HEK293T (cell line): ENCODE measurements at regions not wholly inside any gene's neighbourhood (a gene's known extent, or its start where the extent isn't known, plus 50 kb on each side); places are given as distances from the start of the nearest gene placed in this dataset.

ENCODE experiments used
- CTCF ChIA-PET: fragments of 350-600 bp; formaldehyde crosslinking; extraction: SDS; loops from one replicate; lab custom pipeline; 2021; ENCODE audit warnings: antibody characterized with exemption, inconsistent platforms; lab: Yijun Ruan, JAX
- POLR2A ChIA-PET: fragments of 350-600 bp; formaldehyde crosslinking; extraction: SDS; loops from one replicate; lab custom pipeline; 2020; ENCODE audit warnings: antibody characterized with exemption, inconsistent platforms; lab: Yijun Ruan, JAX
- DNase-seq: peaks from one replicate; pipeline ENCODE4 v3.0.0; 2012; ENCODE audit warnings: mixed read lengths; ENCODE audit errors: extremely low spot score
- ARNT ChIP-seq: fragments of 450-650 bp; IDR thresholded peaks from 2 replicates; pipeline ENCODE4 v1.6.1; 2017; ENCODE audit warnings: mild to moderate bottlenecking
- BHLHE40 ChIP-seq: fragments of 450-650 bp; IDR thresholded peaks from 2 replicates; pipeline ENCODE4 v1.6.1; 2016; ENCODE audit warnings: mild to moderate bottlenecking, moderate library complexity, borderline replicate concordance
- CTBP1 ChIP-seq: fragments of 450-650 bp; IDR thresholded peaks from 2 replicates; pipeline ENCODE4 v1.6.1; 2016; ENCODE audit warnings: borderline replicate concordance
- ELF4 ChIP-seq: fragments of 450-650 bp; IDR thresholded peaks from 2 replicates; pipeline ENCODE4 v1.6.1; 2017; ENCODE audit warnings: antibody characterized with exemption
- FOXA1 ChIP-seq: fragments of 450-650 bp; IDR thresholded peaks from 2 replicates; pipeline ENCODE4 v1.6.1; 2016; ENCODE audit warnings: mild to moderate bottlenecking
- FOXK2 ChIP-seq: fragments of 450-650 bp; IDR thresholded peaks from 2 replicates; pipeline ENCODE4 v1.6.1; 2016; ENCODE audit warnings: mild to moderate bottlenecking
- FOXM1 ChIP-seq: fragments of 450-650 bp; IDR thresholded peaks from 2 replicates; pipeline ENCODE4 v1.6.1; 2017; ENCODE audit warnings: mild to moderate bottlenecking, borderline replicate concordance
- HDGF ChIP-seq: fragments of 450-650 bp; IDR thresholded peaks from 2 replicates; pipeline ENCODE4 v1.6.1; 2017; ENCODE audit warnings: antibody characterized with exemption, borderline replicate concordance
- L3MBTL2 ChIP-seq: fragments of 450-650 bp; conservative IDR thresholded peaks from 2 replicates; pipeline ENCODE4 v1.6.1; 2016; ENCODE audit warnings: mild to moderate bottlenecking
- LEF1 ChIP-seq: fragments of 450-650 bp; IDR thresholded peaks from 2 replicates; pipeline ENCODE4 v1.6.1; 2017; ENCODE audit warnings: mild to moderate bottlenecking, borderline replicate concordance
- NFRKB ChIP-seq: fragments of 450-650 bp; IDR thresholded peaks from 2 replicates; pipeline ENCODE4 v1.6.1; 2016; ENCODE audit warnings: mild to moderate bottlenecking, moderate library complexity
- SP1 ChIP-seq: fragments of 450-650 bp; IDR thresholded peaks from 2 replicates; pipeline ENCODE4 v1.6.1; 2017
- SUZ12 ChIP-seq: fragments of 450-650 bp; IDR thresholded peaks from 2 replicates; pipeline ENCODE4 v1.6.1; 2016; ENCODE audit warnings: mild to moderate bottlenecking
- TARDBP ChIP-seq: fragments of 450-650 bp; IDR thresholded peaks from 2 replicates; pipeline ENCODE4 v1.6.1; 2016
- ZNF384 ChIP-seq: fragments of 450-650 bp; IDR thresholded peaks from 2 replicates; pipeline ENCODE4 v1.6.1; 2016
- TF ChIP-seq, protein P1 (sequence below): fragments of 450-650 bp; IDR thresholded peaks from 2 replicates; pipeline ENCODE4 v1.6.1; 2016

DNA sequence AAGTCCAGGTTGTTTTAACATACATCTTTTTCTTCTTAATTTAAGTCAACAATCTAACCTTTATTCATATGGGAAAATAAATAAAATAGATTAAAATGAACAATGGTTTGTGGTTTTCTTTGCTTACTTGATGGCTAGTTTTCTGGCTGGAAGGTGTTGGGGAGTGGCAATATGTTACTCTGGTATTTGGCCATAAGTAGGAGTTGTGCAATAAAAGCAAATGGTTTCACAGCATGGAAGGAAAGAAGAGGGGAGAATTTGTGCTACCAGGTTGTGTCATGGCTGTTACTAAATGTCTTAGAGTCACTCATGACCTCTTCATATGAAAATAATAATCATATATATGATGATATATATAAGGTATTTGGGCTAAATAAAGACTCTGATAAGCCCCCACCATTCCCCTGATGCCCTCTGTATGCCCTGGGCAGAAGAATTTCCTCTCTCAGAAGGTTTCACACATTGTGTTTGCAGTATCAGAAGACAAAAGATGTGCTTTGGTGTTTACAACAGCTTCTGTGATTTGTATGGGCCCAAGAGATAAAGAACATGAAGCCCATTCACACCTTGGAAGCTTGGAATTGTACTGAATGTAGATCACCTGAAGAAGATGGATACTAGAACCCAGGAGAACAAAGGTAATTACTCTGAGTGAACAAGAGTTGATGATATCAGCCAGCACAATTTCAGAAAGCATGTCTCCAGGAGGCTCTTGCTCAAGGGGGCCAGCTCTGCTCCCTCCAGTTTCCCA lies 160.9 kb downstream of the ALG10B start:
- ChIA-PET POLR2A (no interaction called here), CTCF (no interaction called here)
- no peak for DNase-seq

DNA sequence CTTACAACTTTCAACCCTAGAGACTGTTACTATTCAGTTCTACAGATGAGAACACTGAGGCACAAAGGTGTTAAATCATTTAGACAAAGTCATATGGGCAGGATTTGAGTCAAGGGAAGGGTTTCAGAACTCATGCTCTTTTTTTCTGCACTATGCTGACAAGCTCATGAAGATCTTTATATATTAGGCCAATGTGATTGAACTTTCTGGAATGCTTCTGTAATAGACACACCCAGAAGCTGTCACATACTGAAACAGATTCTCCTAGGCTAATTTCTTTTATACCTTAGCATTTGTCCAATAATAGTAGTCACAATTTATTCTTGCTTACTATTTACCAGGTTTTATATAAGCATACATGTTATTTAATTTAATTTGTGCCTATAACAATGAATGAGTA lies 164.0 kb downstream of the ALG10B start:
- ChIA-PET POLR2A (no interaction called here), CTCF (interaction anchor here (0.6 kb wide), 1 partner anchor 64 kb away, joined by 3 read pairs; no protein-coding TSS in a partner anchor)
- no peak for DNase-seq
- no peak for TF ChIP-seq ZNF384
- TF ChIP-seq LEF1 = no peak
- no peak for TF ChIP-seq ARNT
- TF ChIP-seq CTBP1 = no peak
- no peak for TF ChIP-seq TARDBP
- no peak for TF ChIP-seq FOXK2
- TF ChIP-seq NFRKB = no peak
- no peak for TF ChIP-seq FOXM1
- TF ChIP-seq L3MBTL2 = no peak
- no peak for TF ChIP-seq SP1
- no peak for TF ChIP-seq HDGF
- TF ChIP-seq BHLHE40 = no peak
- no peak for TF ChIP-seq SUZ12
- TF ChIP-seq FOXA1 = no peak
- TF ChIP-seq, protein P1, sequence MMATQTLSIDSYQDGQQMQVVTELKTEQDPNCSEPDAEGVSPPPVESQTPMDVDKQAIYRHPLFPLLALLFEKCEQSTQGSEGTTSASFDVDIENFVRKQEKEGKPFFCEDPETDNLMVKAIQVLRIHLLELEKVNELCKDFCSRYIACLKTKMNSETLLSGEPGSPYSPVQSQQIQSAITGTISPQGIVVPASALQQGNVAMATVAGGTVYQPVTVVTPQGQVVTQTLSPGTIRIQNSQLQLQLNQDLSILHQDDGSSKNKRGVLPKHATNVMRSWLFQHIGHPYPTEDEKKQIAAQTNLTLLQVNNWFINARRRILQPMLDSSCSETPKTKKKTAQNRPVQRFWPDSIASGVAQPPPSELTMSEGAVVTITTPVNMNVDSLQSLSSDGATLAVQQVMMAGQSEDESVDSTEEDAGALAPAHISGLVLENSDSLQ = no peak

More for the DNA sequence above, 160.9 kb downstream of the ALG10B start:
- TF ChIP-seq ARNT (no peak), LEF1 (no peak), ZNF384 (no peak), HDGF (no peak), L3MBTL2 (no peak)

DNA sequence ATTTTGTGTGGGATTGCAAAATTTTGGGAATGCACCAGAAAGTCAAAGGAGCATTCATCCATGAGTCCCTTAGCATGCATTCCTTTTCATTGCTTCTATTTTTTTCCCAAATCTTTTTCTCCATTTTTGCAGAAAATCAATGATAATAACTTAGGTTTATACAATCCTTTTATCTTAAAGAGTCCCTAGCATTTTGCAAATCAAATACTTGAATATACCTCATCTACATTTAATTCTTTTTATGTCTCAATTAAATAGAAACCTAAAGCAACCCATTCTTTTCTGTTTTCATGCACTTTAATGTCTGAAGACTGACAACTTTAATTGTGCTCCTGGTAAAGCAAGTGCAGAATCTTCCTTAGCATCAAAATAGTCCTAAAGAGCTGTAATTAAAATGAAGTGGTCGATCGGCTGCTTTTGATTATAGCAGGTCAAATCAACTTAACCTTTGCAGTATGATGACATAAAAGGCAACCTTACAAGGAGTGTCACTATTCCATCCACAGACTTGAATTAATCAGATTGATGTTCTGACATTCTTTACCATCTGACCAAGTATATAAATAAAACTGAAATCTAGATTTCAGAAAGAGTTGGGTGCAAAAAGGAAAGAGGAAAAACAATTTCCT lies 168.4 kb downstream of the ALG10B start:
- CTCF ChIA-PET = no interaction called here
- TF ChIP-seq FOXA1 (no peak), BHLHE40 (no peak), ELF4 (no peak), LEF1 (no peak), FOXM1 (no peak), HDGF (no peak), L3MBTL2 (no peak), CTBP1 (no peak), FOXK2 (no peak), SP1 (no peak), ZNF384 (no peak), ARNT (no peak), NFRKB (no peak), SUZ12 (no peak), TARDBP (no peak)
- TF ChIP-seq, protein P1 = no peak
- no peak for DNase-seq
- POLR2A ChIA-PET = no interaction called here

DNA sequence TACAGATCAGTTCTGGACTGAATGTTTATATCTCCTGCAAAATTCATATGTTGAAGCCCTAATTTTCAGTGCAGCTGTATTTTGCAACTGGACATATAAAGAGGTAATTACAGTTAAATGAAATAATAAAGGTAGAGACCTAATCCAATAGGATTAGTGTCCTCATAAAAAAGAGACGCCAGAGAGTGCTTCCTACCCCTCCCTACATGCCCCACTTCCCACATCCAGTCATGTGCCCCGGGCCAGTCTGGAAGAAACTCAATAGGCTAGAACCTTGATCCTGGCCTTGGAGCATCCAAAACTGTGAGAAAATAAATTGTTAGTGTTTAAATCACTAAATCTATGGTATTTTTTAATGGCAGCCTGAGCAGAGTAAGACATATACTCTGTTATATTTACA lies 172.3 kb downstream of the ALG10B start:
- POLR2A ChIA-PET = no interaction called here
- CTCF ChIA-PET = interaction anchor here (0.6 kb wide), 1 partner anchor 397 kb away, joined by 3 read pairs; no protein-coding TSS in a partner anchor
- TF ChIP-seq L3MBTL2 (no peak), CTBP1 (no peak), LEF1 (no peak), NFRKB (no peak), FOXK2 (no peak), ELF4 (no peak), ARNT (no peak), SUZ12 (no peak)
- TF ChIP-seq, protein P1 = no peak
- no peak for DNase-seq

DNA sequence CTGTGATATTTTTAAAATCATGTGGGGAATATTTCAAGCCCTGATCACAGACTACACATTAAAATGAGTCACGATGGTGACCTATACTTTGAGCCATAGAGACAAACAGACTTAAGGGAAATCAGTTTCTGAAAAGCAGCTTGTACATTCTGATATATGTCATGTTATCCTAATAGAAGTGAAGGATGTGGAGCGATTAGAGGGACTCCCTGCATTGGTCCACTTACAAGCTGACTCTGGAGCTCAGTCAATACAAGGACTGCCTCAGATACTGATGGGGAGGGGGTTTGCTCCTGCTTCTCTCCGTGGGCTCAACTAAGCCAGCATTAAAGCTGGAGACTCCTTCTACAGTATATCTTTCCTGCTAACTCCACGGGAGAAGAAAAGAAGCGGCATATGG lies 173.5 kb downstream of the ALG10B start:
- ChIA-PET CTCF (no interaction called here), POLR2A (no interaction called here)
- DNase-seq = no peak
- no peak for TF ChIP-seq SUZ12
- TF ChIP-seq TARDBP = no peak
- no peak for TF ChIP-seq NFRKB
- TF ChIP-seq ZNF384 = no peak
- TF ChIP-seq CTBP1 = no peak
- no peak for TF ChIP-seq FOXK2
- no peak for TF ChIP-seq ELF4
- no peak for TF ChIP-seq HDGF
- TF ChIP-seq ARNT = no peak
- TF ChIP-seq LEF1 = no peak
- no peak for TF ChIP-seq FOXM1
- TF ChIP-seq BHLHE40 = no peak
- no peak for TF ChIP-seq FOXA1
- TF ChIP-seq L3MBTL2 = no peak
- TF ChIP-seq, protein P1 = no peak
